ENCODE measurements at regions not wholly inside any gene's neighbourhood (a gene's known extent, or its start where the extent isn't known, plus 50 kb on each side); places are given as distances from the start of the nearest gene placed in this dataset.

DNA sequence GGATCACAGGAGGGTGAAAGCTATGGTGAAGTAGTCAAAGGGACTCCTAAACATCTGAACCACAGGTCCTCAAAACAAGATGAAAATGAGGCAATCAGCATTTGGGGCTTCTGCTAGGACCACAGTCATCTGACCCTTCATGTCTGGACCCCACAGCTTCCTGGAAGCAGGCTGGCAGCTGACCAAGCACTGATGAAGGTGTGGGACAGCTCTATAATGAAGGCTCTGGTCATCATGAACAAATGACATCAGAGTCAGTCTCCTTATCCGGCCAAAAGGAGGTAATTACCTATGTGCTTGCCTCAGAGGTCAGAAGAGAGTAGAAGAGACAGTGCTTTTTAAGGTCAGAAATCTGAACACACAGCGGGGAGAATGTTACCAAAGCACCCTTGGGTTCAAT is 101.2 kb upstream of the GNAO1 start:
- H3K36me3 ChIP-seq (ENCODE audit: control insufficient read depth, insufficient read depth, low read length), result no peaks in the 10 kb centered on the region

DNA sequence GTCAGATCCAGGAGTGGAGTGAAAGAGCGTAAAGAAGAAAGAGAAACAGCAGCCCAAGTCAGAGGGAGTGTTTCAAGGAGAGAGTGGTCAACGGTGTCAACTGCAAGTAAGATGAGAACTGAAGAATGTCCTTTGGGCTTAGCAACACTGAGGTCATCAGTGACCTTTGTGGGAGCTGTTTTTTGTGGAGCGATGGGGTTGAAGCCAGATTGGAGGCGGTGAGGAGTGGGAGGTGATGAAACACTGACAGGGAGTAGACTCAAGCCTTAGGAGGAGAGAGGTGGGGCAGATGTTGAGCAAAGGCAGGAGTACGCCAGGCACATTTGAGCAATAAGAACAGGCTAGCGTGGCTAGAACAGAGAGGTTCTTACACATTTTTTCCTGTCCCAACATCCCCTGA is 103.7 kb upstream of the GNAO1 start:
- no peaks in the 10 kb centered on the region for H3K79me2 ChIP-seq (ENCODE audit: control insufficient read depth, insufficient read depth, low read length)
- H3K4me1 ChIP-seq (ENCODE audit: control insufficient read depth, extremely low read depth, insufficient read depth, low read length), result no peaks in the 10 kb centered on the region
- no peak for TF ChIP-seq EZH2 (IDR thresholded peaks at IDR 0.05; ENCODE audit: low read length, missing control alignments)
- TF ChIP-seq, protein P1, sequence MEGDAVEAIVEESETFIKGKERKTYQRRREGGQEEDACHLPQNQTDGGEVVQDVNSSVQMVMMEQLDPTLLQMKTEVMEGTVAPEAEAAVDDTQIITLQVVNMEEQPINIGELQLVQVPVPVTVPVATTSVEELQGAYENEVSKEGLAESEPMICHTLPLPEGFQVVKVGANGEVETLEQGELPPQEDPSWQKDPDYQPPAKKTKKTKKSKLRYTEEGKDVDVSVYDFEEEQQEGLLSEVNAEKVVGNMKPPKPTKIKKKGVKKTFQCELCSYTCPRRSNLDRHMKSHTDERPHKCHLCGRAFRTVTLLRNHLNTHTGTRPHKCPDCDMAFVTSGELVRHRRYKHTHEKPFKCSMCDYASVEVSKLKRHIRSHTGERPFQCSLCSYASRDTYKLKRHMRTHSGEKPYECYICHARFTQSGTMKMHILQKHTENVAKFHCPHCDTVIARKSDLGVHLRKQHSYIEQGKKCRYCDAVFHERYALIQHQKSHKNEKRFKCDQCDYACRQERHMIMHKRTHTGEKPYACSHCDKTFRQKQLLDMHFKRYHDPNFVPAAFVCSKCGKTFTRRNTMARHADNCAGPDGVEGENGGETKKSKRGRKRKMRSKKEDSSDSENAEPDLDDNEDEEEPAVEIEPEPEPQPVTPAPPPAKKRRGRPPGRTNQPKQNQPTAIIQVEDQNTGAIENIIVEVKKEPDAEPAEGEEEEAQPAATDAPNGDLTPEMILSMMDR (conservative IDR thresholded peaks at IDR 0.05 in 1 of 2, IDR thresholded peaks at IDR 0.05 in 1 of 2; ENCODE audit: low read depth in 1 of 2, low read length in 2 of 2), result no peak
- no peaks in the 10 kb centered on the region for H3K27me3 ChIP-seq (ENCODE audit: control insufficient read depth, insufficient read depth, low read length)
- no peak for DNase-seq (ENCODE audit: low read depth in 2 of 2)
- no peak overlapping the region for H3K27ac ChIP-seq (ENCODE audit: insufficient read depth, low read length)
- no peaks in the 10 kb centered on the region for H3K36me3 ChIP-seq (ENCODE audit: control insufficient read depth, insufficient read depth, low read length)
- H3K4me3 ChIP-seq (replicated peaks in 1 of 4; ENCODE audit: control extremely low read depth in 1 of 4, insufficient read depth in 1 of 4, low read depth in 3 of 4, low read length in 4 of 4), result no peak overlapping the region
- no peak overlapping the region for H3K9ac ChIP-seq (ENCODE audit: insufficient read depth, low read length)
- no peak overlapping the region for H3K4me2 ChIP-seq (ENCODE audit: extremely low read depth, insufficient read depth, low read length)
- no peaks in the 10 kb centered on the region for H4K20me1 ChIP-seq (ENCODE audit: control insufficient read depth, extremely low read depth, insufficient read depth, low read length)
- no peak overlapping the region for H2AFZ ChIP-seq (ENCODE audit: low read length)
- no peaks in the 10 kb centered on the region for H3K9me3 ChIP-seq (ENCODE audit: control insufficient read depth, insufficient read depth, low read depth, low read length)

More for the DNA sequence above, 101.2 kb upstream of the GNAO1 start:
- H2AFZ ChIP-seq (ENCODE audit: low read length), result no peak overlapping the region
- no peak overlapping the region for H3K9ac ChIP-seq (ENCODE audit: insufficient read depth, low read length)
- H3K27me3 ChIP-seq (ENCODE audit: control insufficient read depth, insufficient read depth, low read length), result no peaks in the 10 kb centered on the region
- H3K27ac ChIP-seq (ENCODE audit: insufficient read depth, low read length), result no peak overlapping the region
- H4K20me1 ChIP-seq (ENCODE audit: control insufficient read depth, extremely low read depth, insufficient read depth, low read length), result no peaks in the 10 kb centered on the region
- no peak for DNase-seq (ENCODE audit: low read depth in 2 of 2)
- H3K9me3 ChIP-seq (ENCODE audit: control insufficient read depth, insufficient read depth, low read depth, low read length), result no peaks in the 10 kb centered on the region
- H3K79me2 ChIP-seq (ENCODE audit: control insufficient read depth, insufficient read depth, low read length), result no peaks in the 10 kb centered on the region
- no peak overlapping the region for H3K4me2 ChIP-seq (ENCODE audit: extremely low read depth, insufficient read depth, low read length)
- H3K4me3 ChIP-seq (replicated peaks in 1 of 4; ENCODE audit: control extremely low read depth in 1 of 4, insufficient read depth in 1 of 4, low read depth in 3 of 4, low read length in 4 of 4), result no peak overlapping the region
- no peak for TF ChIP-seq EZH2 (IDR thresholded peaks at IDR 0.05; ENCODE audit: low read length, missing control alignments)
- TF ChIP-seq, protein P1 (conservative IDR thresholded peaks at IDR 0.05 in 1 of 2, IDR thresholded peaks at IDR 0.05 in 1 of 2; ENCODE audit: low read depth in 1 of 2, low read length in 2 of 2), result no peak
- H3K4me1 ChIP-seq (ENCODE audit: control insufficient read depth, extremely low read depth, insufficient read depth, low read length), result no peaks in the 10 kb centered on the region

DNA sequence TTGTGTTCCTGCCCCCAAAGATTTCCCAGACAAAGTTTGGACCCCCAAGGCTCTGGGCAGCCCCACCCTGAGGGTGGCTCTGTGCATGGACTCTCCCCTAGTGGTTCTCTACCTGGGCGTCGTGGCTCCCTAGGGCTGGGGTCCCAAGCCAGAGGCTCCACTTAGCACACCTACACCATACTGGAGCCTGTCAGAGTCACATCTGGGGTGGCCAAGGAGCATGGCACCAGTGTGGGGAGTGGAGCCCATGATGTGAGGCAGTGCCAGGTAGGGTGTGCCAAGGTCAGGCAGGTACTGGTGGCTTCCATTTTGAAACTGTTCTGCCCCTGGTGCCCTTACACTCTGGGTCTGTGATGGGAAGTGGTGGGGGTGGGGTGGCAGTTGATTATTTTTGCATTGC is 109.9 kb upstream of the GNAO1 start:
- no peaks in the 10 kb centered on the region for H3K4me1 ChIP-seq (ENCODE audit: control insufficient read depth, extremely low read depth, insufficient read depth, low read length)
- TF ChIP-seq, protein P1 (conservative IDR thresholded peaks at IDR 0.05 in 1 of 2, IDR thresholded peaks at IDR 0.05 in 1 of 2; ENCODE audit: low read depth in 1 of 2, low read length in 2 of 2), result no peak
- TF ChIP-seq EZH2 (IDR thresholded peaks at IDR 0.05; ENCODE audit: low read length, missing control alignments), result no peak
- no peaks in the 10 kb centered on the region for H3K27me3 ChIP-seq (ENCODE audit: control insufficient read depth, insufficient read depth, low read length)
- H2AFZ ChIP-seq (ENCODE audit: low read length), result no peak overlapping the region
- H3K27ac ChIP-seq (ENCODE audit: insufficient read depth, low read length), result no peak overlapping the region
- H3K9me3 ChIP-seq (ENCODE audit: control insufficient read depth, insufficient read depth, low read depth, low read length), result no peaks in the 10 kb centered on the region
- H3K9ac ChIP-seq (ENCODE audit: insufficient read depth, low read length), result no peak overlapping the region
- H3K4me2 ChIP-seq (ENCODE audit: extremely low read depth, insufficient read depth, low read length), result no peak overlapping the region
- no peak overlapping the region for H3K4me3 ChIP-seq (replicated peaks in 1 of 4; ENCODE audit: control extremely low read depth in 1 of 4, insufficient read depth in 1 of 4, low read depth in 3 of 4, low read length in 4 of 4)
- no peaks in the 10 kb centered on the region for H3K79me2 ChIP-seq (ENCODE audit: control insufficient read depth, insufficient read depth, low read length)
- DNase-seq (ENCODE audit: low read depth in 2 of 2), result no peak
- no peaks in the 10 kb centered on the region for H4K20me1 ChIP-seq (ENCODE audit: control insufficient read depth, extremely low read depth, insufficient read depth, low read length)
- no peaks in the 10 kb centered on the region for H3K36me3 ChIP-seq (ENCODE audit: control insufficient read depth, insufficient read depth, low read length)
